ENCODE measurements at regions not wholly inside any gene's neighbourhood (a gene's known extent, or its start where the extent isn't known, plus 50 kb on each side); places are given as distances from the start of the nearest gene placed in this dataset.

GRCh38 chr16:5396880-5397279, 299.3 kb upstream of the EEF2KMT start:
- H3K27ac ChIP-seq (ENCODE audit: low read depth in 2 of 2, low read length in 2 of 2), result no peak overlapping the region

DNA sequence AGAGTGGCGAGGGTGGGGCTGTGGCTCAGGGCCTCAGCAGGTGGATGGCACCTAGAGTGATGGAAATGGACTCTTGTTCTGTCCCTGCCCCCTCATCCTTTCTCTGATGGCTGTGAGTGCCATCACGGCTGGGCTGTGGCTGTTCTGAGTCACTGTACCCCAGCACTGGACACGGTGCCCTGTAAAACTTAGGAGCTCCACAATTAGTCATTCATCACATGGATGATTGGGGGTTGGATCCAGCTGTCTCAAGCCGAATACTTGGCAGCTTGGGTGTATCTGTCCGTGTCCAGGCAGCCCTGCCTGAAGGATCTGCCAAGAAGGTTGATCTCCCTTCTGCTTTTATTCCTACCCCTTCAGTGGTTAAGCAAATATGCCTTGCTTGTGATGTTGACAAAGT, 295.5 kb upstream of the EEF2KMT start:
- H3K9ac ChIP-seq (ENCODE audit: low read depth in 1 of 2, low read length in 2 of 2), result no peak overlapping the region
- peaks cover 0 to 3% of the 10 kb centered on the region in 2 donors for H3K9me3 ChIP-seq (ENCODE audit: control insufficient read depth in 2 of 2, low read length in 2 of 2)
- no peaks in the 10 kb centered on the region for H3K27me3 ChIP-seq (ENCODE audit: control insufficient read depth in 2 of 2, insufficient read depth in 2 of 2, low read length in 2 of 2)
- no peak overlapping the region for H3K27ac ChIP-seq (ENCODE audit: low read depth in 2 of 2, low read length in 2 of 2)
- no peak overlapping the region for H3K4me3 ChIP-seq (ENCODE audit: low read length in 2 of 2)
- H3K36me3 ChIP-seq (ENCODE audit: control insufficient read depth in 2 of 2, insufficient read depth in 2 of 2, low read length in 2 of 2), result no peaks in the 10 kb centered on the region
- no peaks in the 10 kb centered on the region for H3K4me1 ChIP-seq (ENCODE audit: control insufficient read depth in 2 of 2, insufficient read depth in 2 of 2, low read length in 2 of 2)

More at GRCh38 chr16:5396880-5397279, 299.3 kb upstream of the EEF2KMT start:
- Histone ChIP-seq H3K36me3 (ENCODE audit: control insufficient read depth in 2 of 2, insufficient read depth in 2 of 2, low read length in 2 of 2) (no peaks in the 10 kb centered on the region), H3K9me3 (ENCODE audit: control insufficient read depth in 2 of 2, low read length in 2 of 2) (no peaks in the 10 kb centered on the region), H3K4me1 (ENCODE audit: control insufficient read depth in 2 of 2, insufficient read depth in 2 of 2, low read length in 2 of 2) (no peaks in the 10 kb centered on the region), H3K9ac (ENCODE audit: low read depth in 1 of 2, low read length in 2 of 2) (no peak overlapping the region), H3K4me3 (ENCODE audit: low read length in 2 of 2) (no peak overlapping the region), H3K27me3 (ENCODE audit: control insufficient read depth in 2 of 2, insufficient read depth in 2 of 2, low read length in 2 of 2) (no peaks in the 10 kb centered on the region)

DNA sequence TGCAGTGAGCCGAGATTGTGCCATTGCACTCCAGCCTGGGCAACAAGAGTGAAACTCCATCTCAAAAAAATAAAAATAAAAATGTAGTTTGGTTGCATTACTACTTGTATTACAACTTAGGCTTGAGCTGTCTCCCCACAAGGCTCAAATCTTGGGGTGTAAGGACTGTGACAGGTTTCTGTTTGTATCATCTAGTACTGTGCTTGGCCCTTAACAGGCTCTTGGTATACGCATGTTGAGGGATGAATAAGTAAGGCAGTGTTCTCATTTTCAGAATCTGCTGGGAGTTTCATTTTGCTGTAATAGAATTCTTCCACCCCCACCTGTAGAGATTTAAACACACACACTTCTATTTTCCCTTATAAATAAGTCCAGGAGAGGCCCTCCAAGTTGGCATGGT, 289.4 kb upstream of the EEF2KMT start:
- no peaks in the 10 kb centered on the region for H3K36me3 ChIP-seq (ENCODE audit: control insufficient read depth in 2 of 2, insufficient read depth in 2 of 2, low read length in 2 of 2)
- peaks cover 0 to 3% of the 10 kb centered on the region in 2 donors for H3K9me3 ChIP-seq (ENCODE audit: control insufficient read depth in 2 of 2, low read length in 2 of 2)
- no peaks in the 10 kb centered on the region for H3K4me1 ChIP-seq (ENCODE audit: control insufficient read depth in 2 of 2, insufficient read depth in 2 of 2, low read length in 2 of 2)
- H3K27ac ChIP-seq (ENCODE audit: low read depth in 2 of 2, low read length in 2 of 2), result no peak overlapping the region
- no peaks in the 10 kb centered on the region for H3K27me3 ChIP-seq (ENCODE audit: control insufficient read depth in 2 of 2, insufficient read depth in 2 of 2, low read length in 2 of 2)
- no peak overlapping the region for H3K9ac ChIP-seq (ENCODE audit: low read depth in 1 of 2, low read length in 2 of 2)
- no peak overlapping the region for H3K4me3 ChIP-seq (ENCODE audit: low read length in 2 of 2)

- H3K27me3 ChIP-seq (ENCODE audit: control insufficient read depth in 2 of 2, insufficient read depth in 2 of 2, low read length in 2 of 2), result no peaks in the 10 kb centered on the region
- no peaks in the 10 kb centered on the region for H3K4me1 ChIP-seq (ENCODE audit: control insufficient read depth in 2 of 2, insufficient read depth in 2 of 2, low read length in 2 of 2)
These were observed 288.2 kb upstream of the EEF2KMT start for GRCh38 chr16:5385811-5386210.

DNA sequence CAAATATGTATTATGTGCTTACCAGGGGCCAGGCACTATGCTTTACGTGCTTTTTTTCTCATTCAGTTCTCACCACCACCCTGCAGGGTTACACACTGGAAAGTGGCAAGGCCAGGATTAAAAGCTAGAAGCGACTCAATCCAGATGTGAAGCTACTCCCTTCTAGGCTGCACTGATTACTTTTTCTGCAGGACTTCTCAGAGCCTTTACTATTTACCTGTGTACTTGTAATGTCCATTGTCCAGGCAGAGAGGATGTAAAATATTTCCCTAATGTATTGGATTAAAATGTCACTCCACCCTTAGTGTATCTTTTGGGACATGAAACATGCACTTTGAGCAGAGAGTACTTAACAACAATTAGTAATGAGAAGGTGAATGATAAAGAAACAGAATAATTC, 287.5 kb upstream of the EEF2KMT start:
- no peaks in the 10 kb centered on the region for H3K9me3 ChIP-seq (ENCODE audit: control insufficient read depth in 2 of 2, low read length in 2 of 2)
- H3K4me3 ChIP-seq (ENCODE audit: low read length in 2 of 2), result no peak overlapping the region
- H3K27ac ChIP-seq (ENCODE audit: low read depth in 2 of 2, low read length in 2 of 2), result no peak overlapping the region
- no peaks in the 10 kb centered on the region for H3K4me1 ChIP-seq (ENCODE audit: control insufficient read depth in 2 of 2, insufficient read depth in 2 of 2, low read length in 2 of 2)
- no peaks in the 10 kb centered on the region for H3K27me3 ChIP-seq (ENCODE audit: control insufficient read depth in 2 of 2, insufficient read depth in 2 of 2, low read length in 2 of 2)
- no peaks in the 10 kb centered on the region for H3K36me3 ChIP-seq (ENCODE audit: control insufficient read depth in 2 of 2, insufficient read depth in 2 of 2, low read length in 2 of 2)
- no peak overlapping the region for H3K9ac ChIP-seq (ENCODE audit: low read depth in 1 of 2, low read length in 2 of 2)

More at GRCh38 chr16:5385811-5386210, 288.2 kb upstream of the EEF2KMT start:
- Histone ChIP-seq H3K9me3 (ENCODE audit: control insufficient read depth in 2 of 2, low read length in 2 of 2) (peaks cover 0 to 3% of the 10 kb centered on the region in 2 donors), H3K36me3 (ENCODE audit: control insufficient read depth in 2 of 2, insufficient read depth in 2 of 2, low read length in 2 of 2) (no peaks in the 10 kb centered on the region), H3K27ac (ENCODE audit: low read depth in 2 of 2, low read length in 2 of 2) (no peak overlapping the region), H3K9ac (ENCODE audit: low read depth in 1 of 2, low read length in 2 of 2) (no peak overlapping the region), H3K4me3 (ENCODE audit: low read length in 2 of 2) (no peak overlapping the region)

GRCh38 chr16:5383737-5384136, 286.1 kb upstream of the EEF2KMT start:
- no peak overlapping the region for H3K4me3 ChIP-seq (ENCODE audit: low read length in 2 of 2)
- no peak overlapping the region for H3K9ac ChIP-seq (ENCODE audit: low read depth in 1 of 2, low read length in 2 of 2)
- H3K27ac ChIP-seq (ENCODE audit: low read depth in 2 of 2, low read length in 2 of 2), result no peak overlapping the region
- H3K27me3 ChIP-seq (ENCODE audit: control insufficient read depth in 2 of 2, insufficient read depth in 2 of 2, low read length in 2 of 2), result no peaks in the 10 kb centered on the region
- H3K36me3 ChIP-seq (ENCODE audit: control insufficient read depth in 2 of 2, insufficient read depth in 2 of 2, low read length in 2 of 2), result no peaks in the 10 kb centered on the region
- no peaks in the 10 kb centered on the region for H3K9me3 ChIP-seq (ENCODE audit: control insufficient read depth in 2 of 2, low read length in 2 of 2)
- no peaks in the 10 kb centered on the region for H3K4me1 ChIP-seq (ENCODE audit: control insufficient read depth in 2 of 2, insufficient read depth in 2 of 2, low read length in 2 of 2)

- H3K9ac ChIP-seq (ENCODE audit: low read depth in 1 of 2, low read length in 2 of 2), result no peak overlapping the region
- no peaks in the 10 kb centered on the region for H3K36me3 ChIP-seq (ENCODE audit: control insufficient read depth in 2 of 2, insufficient read depth in 2 of 2, low read length in 2 of 2)
- no peaks in the 10 kb centered on the region for H3K4me1 ChIP-seq (ENCODE audit: control insufficient read depth in 2 of 2, insufficient read depth in 2 of 2, low read length in 2 of 2)
- H3K4me3 ChIP-seq (ENCODE audit: low read length in 2 of 2), result no peak overlapping the region
- no peaks in the 10 kb centered on the region for H3K9me3 ChIP-seq (ENCODE audit: control insufficient read depth in 2 of 2, low read length in 2 of 2)
- H3K27ac ChIP-seq (ENCODE audit: low read depth in 2 of 2, low read length in 2 of 2), result no peak overlapping the region
- H3K27me3 ChIP-seq (ENCODE audit: control insufficient read depth in 2 of 2, insufficient read depth in 2 of 2, low read length in 2 of 2), result no peaks in the 10 kb centered on the region
These were observed 284.9 kb upstream of the EEF2KMT start for GRCh38 chr16:5382484-5382883.

GRCh38 chr16:5381481-5381880, 283.9 kb upstream of the EEF2KMT start:
- Histone ChIP-seq H3K36me3 (ENCODE audit: control insufficient read depth in 2 of 2, insufficient read depth in 2 of 2, low read length in 2 of 2) (no peaks in the 10 kb centered on the region), H3K27ac (ENCODE audit: low read depth in 2 of 2, low read length in 2 of 2) (no peak overlapping the region), H3K9ac (ENCODE audit: low read depth in 1 of 2, low read length in 2 of 2) (no peak overlapping the region), H3K9me3 (ENCODE audit: control insufficient read depth in 2 of 2, low read length in 2 of 2) (no peaks in the 10 kb centered on the region), H3K27me3 (ENCODE audit: control insufficient read depth in 2 of 2, insufficient read depth in 2 of 2, low read length in 2 of 2) (no peaks in the 10 kb centered on the region), H3K4me3 (ENCODE audit: low read length in 2 of 2) (no peak overlapping the region), H3K4me1 (ENCODE audit: control insufficient read depth in 2 of 2, insufficient read depth in 2 of 2, low read length in 2 of 2) (no peaks in the 10 kb centered on the region)

DNA sequence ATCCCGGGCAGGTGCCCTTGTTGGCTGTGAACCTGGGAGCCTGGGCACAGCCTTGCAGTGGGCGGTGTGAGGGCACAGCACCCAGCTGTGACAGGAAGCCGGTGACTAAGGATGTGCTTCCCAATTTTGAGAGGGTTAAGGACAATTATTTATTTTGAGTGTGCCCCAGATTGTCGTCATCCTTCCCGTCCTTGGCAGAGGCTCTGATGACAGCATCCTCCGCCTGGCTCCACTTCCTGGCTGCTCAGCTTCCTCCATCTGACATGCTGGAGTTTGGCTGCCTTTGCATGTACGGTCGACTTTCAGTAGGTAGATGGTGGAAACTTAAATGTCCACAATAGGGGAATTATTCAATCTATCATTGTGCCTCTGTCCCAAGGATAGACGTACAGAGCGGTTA, 282.4 kb upstream of the EEF2KMT start:
- no peaks in the 10 kb centered on the region for H3K27me3 ChIP-seq (ENCODE audit: control insufficient read depth in 2 of 2, insufficient read depth in 2 of 2, low read length in 2 of 2)
- no peak overlapping the region for H3K9ac ChIP-seq (ENCODE audit: low read depth in 1 of 2, low read length in 2 of 2)
- no peaks in the 10 kb centered on the region for H3K4me1 ChIP-seq (ENCODE audit: control insufficient read depth in 2 of 2, insufficient read depth in 2 of 2, low read length in 2 of 2)
- H3K4me3 ChIP-seq (ENCODE audit: low read length in 2 of 2), result no peak overlapping the region
- H3K9me3 ChIP-seq (ENCODE audit: control insufficient read depth in 2 of 2, low read length in 2 of 2), result no peaks in the 10 kb centered on the region
- no peaks in the 10 kb centered on the region for H3K36me3 ChIP-seq (ENCODE audit: control insufficient read depth in 2 of 2, insufficient read depth in 2 of 2, low read length in 2 of 2)
- H3K27ac ChIP-seq (ENCODE audit: low read depth in 2 of 2, low read length in 2 of 2), result no peak overlapping the region

- H3K9me3 ChIP-seq (ENCODE audit: control insufficient read depth in 2 of 2, low read length in 2 of 2), result no peaks in the 10 kb centered on the region
- H3K27ac ChIP-seq (ENCODE audit: low read depth in 2 of 2, low read length in 2 of 2), result no peak overlapping the region
- H3K36me3 ChIP-seq (ENCODE audit: control insufficient read depth in 2 of 2, insufficient read depth in 2 of 2, low read length in 2 of 2), result no peaks in the 10 kb centered on the region
- H3K9ac ChIP-seq (ENCODE audit: low read depth in 1 of 2, low read length in 2 of 2), result no peak overlapping the region
- H3K4me3 ChIP-seq (ENCODE audit: low read length in 2 of 2), result no peak overlapping the region
- no peaks in the 10 kb centered on the region for H3K4me1 ChIP-seq (ENCODE audit: control insufficient read depth in 2 of 2, insufficient read depth in 2 of 2, low read length in 2 of 2)
- H3K27me3 ChIP-seq (ENCODE audit: control insufficient read depth in 2 of 2, insufficient read depth in 2 of 2, low read length in 2 of 2), result no peaks in the 10 kb centered on the region
These were observed 280.9 kb upstream of the EEF2KMT start for GRCh38 chr16:5378531-5378930.

DNA sequence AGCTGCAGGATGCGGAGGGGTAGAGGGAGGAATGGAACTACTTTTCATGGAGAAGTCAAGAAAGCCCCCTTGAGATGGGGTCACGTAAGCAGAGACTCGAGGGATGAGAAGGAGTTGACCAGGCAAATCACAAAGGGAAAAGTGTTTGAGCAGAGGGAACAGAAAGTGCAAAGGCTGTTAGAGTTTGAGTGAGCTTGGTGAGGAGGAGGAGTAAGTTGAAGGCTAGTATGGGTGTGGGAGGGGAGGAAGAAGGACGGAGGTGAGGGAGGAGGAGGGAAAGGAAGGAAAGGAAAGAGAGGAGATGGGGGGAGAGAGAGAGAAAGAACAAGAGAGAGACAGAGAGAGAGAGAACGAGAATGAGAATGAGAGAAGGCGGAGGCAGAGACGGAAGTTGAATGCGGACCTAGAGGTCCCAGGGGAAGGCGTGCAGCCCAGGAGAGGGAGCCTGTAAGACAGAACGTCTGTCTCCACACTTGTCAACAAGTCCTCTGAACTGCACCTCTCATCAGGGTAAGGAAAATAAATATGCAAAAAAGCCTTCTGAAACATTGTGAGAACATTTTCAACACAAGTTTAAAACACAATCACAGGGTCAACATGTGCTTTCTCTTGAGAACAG, 279.8 kb upstream of the EEF2KMT start:
- Histone ChIP-seq H3K4me1 (ENCODE audit: control insufficient read depth in 2 of 2, insufficient read depth in 2 of 2, low read length in 2 of 2) (no peaks in the 10 kb centered on the region), H3K27ac (ENCODE audit: low read depth in 2 of 2, low read length in 2 of 2) (no peak overlapping the region), H3K9ac (ENCODE audit: low read depth in 1 of 2, low read length in 2 of 2) (no peak overlapping the region), H3K36me3 (ENCODE audit: control insufficient read depth in 2 of 2, insufficient read depth in 2 of 2, low read length in 2 of 2) (no peaks in the 10 kb centered on the region), H3K4me3 (ENCODE audit: low read length in 2 of 2) (no peak overlapping the region), H3K27me3 (ENCODE audit: control insufficient read depth in 2 of 2, insufficient read depth in 2 of 2, low read length in 2 of 2) (no peaks in the 10 kb centered on the region), H3K9me3 (ENCODE audit: control insufficient read depth in 2 of 2, low read length in 2 of 2) (no peaks in the 10 kb centered on the region)
